GF-D8 (cell line): ENCODE measurements at regions not wholly inside any gene's neighbourhood (a gene's known extent, or its start where the extent isn't known, plus 50 kb on each side); places are given as distances from the start of the nearest gene placed in this dataset.

Source experiments
- DNase-seq: peaks from one replicate; lab custom pipeline; 2025; lab: John Stamatoyannopoulos, UW

DNA sequence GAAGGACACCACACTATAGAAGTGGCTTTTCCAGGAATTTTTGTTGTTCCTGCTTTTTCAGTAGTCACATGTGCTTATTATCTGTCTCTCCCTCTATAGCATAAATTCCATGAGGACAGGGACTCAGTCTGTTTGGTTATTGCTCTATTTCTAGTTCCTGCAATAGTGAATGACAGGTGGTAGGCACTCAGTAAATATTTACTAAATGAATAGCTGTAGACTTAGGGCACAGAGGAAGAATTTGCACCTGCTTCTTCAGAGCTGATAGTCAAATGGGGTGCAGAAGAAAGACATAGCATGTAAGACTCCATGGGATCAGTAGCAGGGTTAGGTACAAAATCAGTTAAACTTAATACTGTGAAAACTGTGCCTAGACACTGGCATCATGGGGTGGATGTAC, 580.2 kb downstream of the CCDC171 start:
- DNase-seq, result no peak

DNA sequence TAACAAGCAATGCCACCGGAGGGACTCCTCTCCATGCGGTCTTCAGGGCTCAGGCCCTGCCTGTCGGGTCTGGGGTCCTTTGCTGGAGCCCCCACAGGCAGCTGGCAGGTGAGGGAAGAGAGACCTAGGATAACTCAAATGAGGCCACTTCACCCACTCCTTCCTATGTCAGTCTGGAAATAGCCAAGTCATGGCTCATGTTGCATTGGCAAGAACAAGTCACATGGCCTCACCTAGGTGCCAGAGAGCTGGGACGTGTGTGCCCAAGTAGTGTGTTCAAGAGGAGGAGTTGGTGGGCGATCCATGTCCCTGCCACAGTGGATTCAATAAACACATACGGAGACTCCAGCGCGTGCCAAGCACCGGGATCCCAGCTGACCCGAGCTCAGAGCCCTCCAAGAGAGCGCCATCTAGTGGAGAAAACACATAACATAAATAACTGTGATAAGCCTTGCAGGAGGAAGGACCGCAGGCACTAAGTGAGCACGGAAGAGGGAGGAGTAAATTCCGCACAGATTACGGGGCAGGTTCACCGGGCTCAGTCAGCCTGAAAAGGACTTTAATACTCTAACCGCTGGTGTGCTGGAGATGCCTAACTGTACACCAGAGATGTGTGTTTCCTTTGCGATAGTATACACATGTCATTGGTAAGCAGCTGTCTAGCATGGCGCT, 580.8 kb downstream of the CCDC171 start:
- DNase-seq, result no peak

GRCh38 chr9:16134351-16134750, 581.5 kb downstream of the CCDC171 start:
- no peak for DNase-seq

DNA sequence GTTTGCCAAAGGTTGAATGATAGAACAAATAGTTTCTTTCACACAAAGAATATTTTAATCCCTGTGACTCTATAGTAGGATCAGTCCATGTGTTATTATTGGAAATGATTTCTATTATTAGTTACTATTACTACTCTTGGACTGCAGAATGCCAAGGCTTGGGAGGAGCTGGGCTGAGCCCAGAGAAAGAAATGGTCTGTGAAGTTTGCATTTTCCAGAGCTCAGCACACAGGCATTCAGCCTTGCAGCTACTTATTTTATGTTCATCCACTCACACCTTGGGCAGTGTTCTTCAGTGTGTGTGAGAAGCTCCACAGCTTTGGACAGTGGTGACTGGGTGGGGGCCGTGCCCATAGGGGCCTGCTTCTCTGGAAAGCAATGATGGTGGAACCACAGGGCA, 583.1 kb downstream of the CCDC171 start:
- no peak for DNase-seq

- no peak for DNase-seq
These were observed 583.6 kb downstream of the CCDC171 start for GRCh38 chr9:16136451-16136850.

GRCh38 chr9:16136961-16137360, 584.1 kb downstream of the CCDC171 start:
- DNase-seq, result no peak

DNA sequence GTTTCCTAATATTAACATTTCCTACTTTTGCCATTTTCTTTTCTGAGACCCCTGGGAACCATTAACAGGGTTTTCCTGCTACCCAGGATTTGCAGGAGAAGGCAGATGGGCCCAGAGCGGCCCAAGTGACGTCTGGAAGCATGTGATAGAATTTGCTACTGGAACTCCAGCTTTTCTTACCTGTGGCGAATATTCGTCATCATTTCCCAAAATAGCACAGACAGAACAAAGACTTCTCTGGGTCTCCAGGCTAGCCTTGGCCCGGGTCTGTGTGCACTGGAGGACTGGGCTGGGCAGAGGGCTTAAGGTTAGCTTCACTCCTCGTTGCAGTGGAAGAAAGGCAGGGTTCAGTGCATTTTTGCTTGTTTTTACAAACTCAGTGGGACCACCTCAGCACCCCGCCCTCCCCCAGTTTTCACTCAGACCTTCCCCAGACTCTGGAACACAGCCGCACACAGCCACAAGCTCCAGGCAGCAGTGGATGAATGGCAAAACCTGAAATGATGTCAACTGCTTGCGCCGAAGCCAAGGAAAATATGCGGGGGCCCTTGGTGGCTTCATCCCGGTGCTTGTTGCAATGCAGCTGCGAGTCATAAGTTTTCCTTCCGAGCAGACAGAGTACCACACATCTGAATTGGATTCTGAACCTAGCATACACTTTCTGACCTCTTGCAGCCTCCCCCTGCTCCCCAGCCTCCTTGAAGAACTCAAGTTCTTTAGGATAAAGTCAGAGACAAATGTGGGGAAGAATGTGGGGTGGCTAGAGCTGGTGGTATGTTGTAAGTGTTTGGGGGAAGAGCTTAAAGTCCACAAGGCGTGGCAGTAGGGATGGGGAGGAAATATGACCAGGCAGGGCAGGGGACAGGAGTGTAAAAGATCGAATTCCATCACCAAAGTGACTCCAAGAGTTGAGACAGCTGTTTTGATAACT, 586.0 kb downstream of the CCDC171 start:
- DNase-seq, result no peak

GRCh38 chr9:16139774-16140173, 586.9 kb downstream of the CCDC171 start:
- DNase-seq, result no peak

GRCh38 chr9:16143310-16143709, 590.5 kb downstream of the CCDC171 start:
- DNase-seq, result no peak

GRCh38 chr9:16143947-16144890, 591.4 kb downstream of the CCDC171 start:
- no peak for DNase-seq

DNA sequence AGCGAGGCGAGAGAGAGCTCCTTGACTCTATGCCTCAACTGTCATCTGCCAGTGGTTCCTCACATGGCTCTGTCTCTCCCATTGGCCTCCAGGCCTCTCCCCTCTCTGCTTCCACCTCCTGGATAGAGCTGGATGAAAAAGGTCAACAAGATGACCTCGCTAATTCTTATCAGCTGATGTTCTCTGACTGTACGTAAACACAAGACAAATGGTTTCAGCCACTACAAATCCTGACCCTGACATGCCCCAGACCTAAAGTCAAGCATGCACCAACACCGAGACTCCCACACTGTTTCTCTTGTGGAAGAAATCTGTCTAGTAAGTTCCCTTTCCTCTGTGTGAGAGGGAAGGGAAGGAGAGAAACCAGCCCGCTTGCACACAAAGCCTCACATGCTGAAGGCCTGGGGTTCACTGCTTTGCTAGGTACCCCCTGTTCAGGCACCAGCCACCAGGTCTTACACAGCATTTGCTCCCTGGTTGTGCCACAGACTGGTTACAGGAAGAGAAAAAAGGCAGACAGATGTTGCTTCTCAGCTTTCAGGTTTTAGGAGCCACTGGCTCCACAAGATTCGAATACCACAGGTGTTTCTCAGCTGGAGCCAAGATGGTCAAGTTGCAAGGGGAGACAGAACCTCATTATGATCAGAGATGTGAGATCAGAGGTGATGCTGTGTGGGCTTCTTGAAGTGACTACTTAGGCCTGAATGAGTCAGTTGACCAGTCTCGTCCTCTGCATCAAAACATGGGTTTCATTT, 592.5 kb downstream of the CCDC171 start:
- no peak for DNase-seq

- DNase-seq, result no peak
These were observed 594.9 kb downstream of the CCDC171 start for GRCh38 chr9:16147726-16148125.

- no peak for DNase-seq
These were observed 597.7 kb downstream of the CCDC171 start for GRCh38 chr9:16150501-16150900.

DNA sequence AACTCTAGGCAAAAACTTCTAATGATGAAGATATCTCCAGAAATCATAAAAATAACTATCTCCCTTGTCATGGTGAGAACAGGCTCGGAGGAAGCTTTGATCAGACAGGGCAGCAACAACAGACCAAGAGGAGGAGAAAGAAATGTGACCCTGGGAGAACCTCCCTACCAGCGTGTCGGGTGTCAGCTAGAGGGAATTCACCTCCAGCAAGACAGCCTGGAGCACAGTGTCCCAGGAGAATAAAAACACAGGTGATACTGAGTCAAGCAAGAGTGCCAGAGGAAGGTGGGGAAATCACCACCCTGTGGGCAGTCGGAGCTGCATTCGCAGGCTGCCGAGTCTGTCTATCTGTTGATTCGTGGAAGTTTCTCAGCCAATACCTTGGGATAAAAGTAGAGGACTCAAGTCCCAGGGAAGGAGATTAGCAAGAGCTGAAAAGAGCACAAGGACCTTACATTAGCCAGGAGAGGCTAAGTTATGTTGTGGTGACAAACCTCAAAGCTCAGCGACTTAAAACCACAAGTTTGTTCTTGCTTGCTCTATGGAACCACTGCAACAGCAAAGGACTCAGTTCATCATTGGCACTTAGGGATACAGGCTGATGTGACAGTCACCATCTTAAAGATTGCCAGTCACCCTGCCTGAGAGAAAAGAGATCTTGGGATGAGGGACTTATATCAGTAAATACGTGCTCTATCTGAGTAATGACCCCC, 598.3 kb downstream of the CCDC171 start:
- no peak for DNase-seq

DNA sequence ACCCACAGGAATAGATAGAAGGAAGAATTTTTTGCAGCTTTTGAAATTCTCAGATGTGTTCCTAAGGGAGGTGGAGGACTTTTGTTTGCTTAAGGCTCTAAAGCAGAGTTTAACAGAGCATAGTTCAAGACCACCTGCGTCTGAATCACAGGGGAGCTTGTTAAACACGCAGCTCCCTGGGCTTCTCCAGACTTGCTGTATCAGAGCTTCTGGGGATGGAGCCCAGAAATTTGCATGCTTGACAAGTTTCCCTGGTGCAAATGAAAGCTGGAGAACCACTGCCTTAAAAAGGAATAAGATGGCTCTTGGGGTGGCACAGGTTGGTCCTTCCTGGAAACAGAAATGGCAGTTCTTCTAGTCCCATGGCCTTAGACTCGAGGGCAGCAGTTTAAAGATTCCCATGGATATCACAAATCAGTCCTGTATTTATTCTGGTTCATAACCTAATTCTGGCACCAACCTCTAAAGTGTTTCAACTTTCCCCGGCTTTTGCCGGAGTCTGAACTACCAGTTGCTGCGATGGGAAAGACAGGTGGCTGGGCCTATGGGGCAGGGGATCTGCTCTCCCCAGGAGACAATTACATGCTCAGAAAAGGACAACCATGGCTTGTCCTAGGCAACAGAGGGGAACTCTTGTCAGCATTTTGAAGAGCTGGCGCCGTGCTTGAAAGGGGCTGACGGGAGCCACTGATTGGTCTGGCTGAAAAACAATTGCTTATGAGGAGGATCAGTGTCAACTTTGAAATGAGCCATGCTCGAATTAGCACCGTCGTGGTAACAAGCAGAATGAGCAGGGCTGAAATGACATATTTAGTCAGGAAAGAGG, 599.6 kb downstream of the CCDC171 start:
- DNase-seq, result no peak

GRCh38 chr9:16153221-16153620, 600.4 kb downstream of the CCDC171 start:
- no peak for DNase-seq

DNA sequence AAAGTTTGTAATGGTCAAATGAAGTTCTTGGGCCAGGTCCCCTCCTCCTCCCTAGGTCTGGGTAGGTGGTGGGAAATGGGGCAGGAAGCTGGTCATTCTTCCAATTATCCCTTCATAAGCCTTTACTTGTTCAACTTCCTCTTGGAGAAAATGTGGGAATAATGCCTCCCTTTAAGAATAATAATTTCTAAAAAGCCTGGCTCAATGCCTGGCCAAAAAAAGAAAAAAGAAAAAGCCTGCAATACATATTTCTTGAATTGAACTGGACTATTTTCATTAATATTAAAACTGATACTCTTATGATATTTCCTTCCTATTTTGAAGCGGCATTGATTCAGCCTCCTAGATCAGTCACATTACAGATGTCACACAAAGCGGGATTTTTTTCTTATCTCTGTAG, 600.9 kb downstream of the CCDC171 start:
- DNase-seq, result no peak

DNA sequence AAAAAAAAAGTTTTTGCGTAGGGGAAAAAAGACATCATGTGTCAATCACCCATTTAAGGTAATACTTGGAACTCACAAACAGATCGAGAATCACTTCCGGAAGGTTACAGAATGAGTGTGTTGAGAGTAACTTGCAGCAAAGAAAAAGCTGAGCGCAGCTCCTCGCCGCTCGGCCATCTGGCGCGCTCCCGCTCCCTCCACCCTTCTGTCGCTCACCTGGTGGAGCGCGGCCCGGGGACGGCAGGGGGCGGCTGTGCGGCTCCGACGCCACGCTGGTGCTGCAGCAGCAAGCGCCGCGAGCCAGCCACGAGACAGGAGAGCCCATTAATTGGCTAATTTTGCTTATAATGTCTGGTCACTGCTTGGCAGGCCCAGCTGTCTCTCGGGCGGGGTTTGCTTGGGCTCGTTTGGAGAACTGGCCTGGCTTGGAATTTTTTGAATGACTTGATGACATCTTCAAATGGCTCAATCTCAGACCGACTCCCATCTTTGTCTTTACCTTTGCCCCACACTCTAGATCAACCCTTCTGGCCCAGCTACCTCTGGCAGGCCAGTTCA, 601.8 kb downstream of the CCDC171 start:
- DNase-seq, result no peak

DNA sequence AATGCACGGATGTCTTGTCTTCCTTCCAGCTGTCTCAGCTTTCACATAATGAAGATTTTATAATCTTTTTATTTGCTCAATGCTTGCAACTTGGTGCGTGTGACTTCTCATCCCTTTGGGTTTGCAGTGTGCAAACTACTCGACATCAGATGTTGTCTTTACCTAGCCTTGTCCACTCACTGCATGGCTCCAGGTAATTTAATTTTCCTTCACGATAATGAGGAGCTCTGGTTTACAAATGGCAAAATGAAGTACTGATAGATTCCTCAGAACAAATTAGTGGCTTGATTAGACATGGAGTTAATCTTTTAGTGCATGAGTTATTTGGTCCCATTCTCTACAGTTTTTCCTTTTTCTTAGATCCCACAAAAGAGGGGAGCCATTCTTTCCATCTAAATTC, 603.0 kb downstream of the CCDC171 start:
- DNase-seq, result no peak

GRCh38 chr9:16157216-16157615, 604.4 kb downstream of the CCDC171 start:
- no peak for DNase-seq
